Keratinocyte (primary cell): ENCODE measurements at regions not wholly inside any gene's neighbourhood (a gene's known extent, or its start where the extent isn't known, plus 50 kb on each side); places are given as distances from the start of the nearest gene placed in this dataset.

ENCODE experiments used
- CTCF ChIP-seq, 3 experiments: IDR thresholded peaks in 1 of 3; conservative IDR thresholded peaks in 1 of 3; optimal IDR thresholded peaks in 1 of 3; 2 replicates in 2 of 3; 3 replicates in 1 of 3; pipeline versions ENCODE3 to v1.5.1; 2011; ENCODE audit warnings: low read length in 3 of 3, mild to moderate bottlenecking in 3 of 3, moderate library complexity in 2 of 3, control low read depth in 1 of 3, inconsistent platforms in 1 of 3; ENCODE audit not compliant: insufficient read depth in 2 of 3; ENCODE audit errors: extremely low read depth in 1 of 3
- EZH2 ChIP-seq: IDR thresholded peaks from one replicate; pipeline ENCODE4 v1.6.1; 2012; ENCODE audit warnings: inconsistent platforms, mild to moderate bottlenecking, low read length, moderate library complexity

- TF ChIP-seq CTCF (optimal IDR thresholded peaks at IDR 0.05 in 1 of 3, IDR thresholded peaks at IDR 0.05 in 1 of 3, conservative IDR thresholded peaks at IDR 0.05 in 1 of 3; ENCODE audit: extremely low read depth in 1 of 3, insufficient read depth in 2 of 3, low read length in 3 of 3) (no peak), EZH2 (no peak)
Measured at GRCh38 chr2:215746887-215747615, 266.3 kb downstream of the MREG start.
